B cell (primary cell): ENCODE measurements at regions not wholly inside any gene's neighbourhood (a gene's known extent, or its start where the extent isn't known, plus 50 kb on each side); places are given as distances from the start of the nearest gene placed in this dataset.

ENCODE experiments used
- EZH2 ChIP-seq: IDR thresholded peaks from 2 replicates; pipeline ENCODE4 v1.6.1; 2012; ENCODE audit warnings: borderline replicate concordance, low read depth, mild to moderate bottlenecking, moderate library complexity, low read length; ENCODE audit not compliant: insufficient read depth, poor library complexity, severe bottlenecking
- TF ChIP-seq, protein P1 (sequence below): fragments of 200-600 bp; IDR thresholded peaks from one replicate; pipeline ENCODE4 v1.8.0; 2022; ENCODE audit warnings: antibody characterized with exemption, mild to moderate bottlenecking

DNA sequence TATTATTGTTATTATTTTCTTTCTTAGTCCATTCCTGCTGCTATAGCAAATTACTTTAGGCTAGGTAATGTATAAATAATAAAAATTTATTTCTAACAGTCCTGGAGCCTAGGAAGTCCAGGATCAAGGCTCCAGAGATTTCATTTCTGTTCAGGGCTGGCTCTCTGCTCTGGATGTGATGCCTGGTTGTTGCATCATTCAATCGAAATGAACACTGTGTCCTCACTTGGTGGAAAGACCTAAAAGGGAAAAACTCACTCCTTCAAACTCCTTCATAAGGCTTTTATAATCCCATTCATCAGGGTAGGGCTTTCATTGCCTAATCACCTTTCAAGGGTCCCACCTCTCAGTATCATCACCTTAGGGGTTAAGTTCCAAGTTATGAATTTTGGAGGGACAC is 395.0 kb downstream of the EFNB2 start:
- TF ChIP-seq, protein P1, sequence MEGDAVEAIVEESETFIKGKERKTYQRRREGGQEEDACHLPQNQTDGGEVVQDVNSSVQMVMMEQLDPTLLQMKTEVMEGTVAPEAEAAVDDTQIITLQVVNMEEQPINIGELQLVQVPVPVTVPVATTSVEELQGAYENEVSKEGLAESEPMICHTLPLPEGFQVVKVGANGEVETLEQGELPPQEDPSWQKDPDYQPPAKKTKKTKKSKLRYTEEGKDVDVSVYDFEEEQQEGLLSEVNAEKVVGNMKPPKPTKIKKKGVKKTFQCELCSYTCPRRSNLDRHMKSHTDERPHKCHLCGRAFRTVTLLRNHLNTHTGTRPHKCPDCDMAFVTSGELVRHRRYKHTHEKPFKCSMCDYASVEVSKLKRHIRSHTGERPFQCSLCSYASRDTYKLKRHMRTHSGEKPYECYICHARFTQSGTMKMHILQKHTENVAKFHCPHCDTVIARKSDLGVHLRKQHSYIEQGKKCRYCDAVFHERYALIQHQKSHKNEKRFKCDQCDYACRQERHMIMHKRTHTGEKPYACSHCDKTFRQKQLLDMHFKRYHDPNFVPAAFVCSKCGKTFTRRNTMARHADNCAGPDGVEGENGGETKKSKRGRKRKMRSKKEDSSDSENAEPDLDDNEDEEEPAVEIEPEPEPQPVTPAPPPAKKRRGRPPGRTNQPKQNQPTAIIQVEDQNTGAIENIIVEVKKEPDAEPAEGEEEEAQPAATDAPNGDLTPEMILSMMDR, result no peak
- TF ChIP-seq EZH2, result no peak
